ENCODE measurements at regions not wholly inside any gene's neighbourhood (a gene's known extent, or its start where the extent isn't known, plus 50 kb on each side); places are given as distances from the start of the nearest gene placed in this dataset.
"Not testable (repeated sequence)": the region's sequence is repeated elsewhere in the genome, so short reads cannot be mapped to it uniquely, and the experiment has no call there.

DNA sequence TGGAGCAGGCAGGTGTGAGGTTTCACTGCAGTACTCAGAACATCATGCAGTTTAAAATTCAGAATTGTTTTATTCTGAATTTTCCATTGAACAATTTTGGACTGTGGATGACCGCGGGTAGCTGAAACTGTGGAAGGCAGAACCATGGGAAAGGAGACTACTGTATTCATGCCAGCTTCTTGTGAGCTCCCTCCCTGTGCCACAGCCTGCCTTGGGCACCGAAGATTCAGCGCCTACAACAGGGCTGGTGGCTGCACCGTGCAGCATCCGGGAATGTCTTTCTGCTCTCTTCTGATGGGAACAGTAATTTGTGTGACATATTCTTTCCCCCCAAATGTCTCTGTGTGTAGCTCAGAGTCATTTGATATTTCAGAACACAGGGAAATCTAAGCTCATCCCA is 118.5 kb upstream of the NKX1-1 start:
- DNase-seq (ENCODE audit: low read depth): no peak

DNA sequence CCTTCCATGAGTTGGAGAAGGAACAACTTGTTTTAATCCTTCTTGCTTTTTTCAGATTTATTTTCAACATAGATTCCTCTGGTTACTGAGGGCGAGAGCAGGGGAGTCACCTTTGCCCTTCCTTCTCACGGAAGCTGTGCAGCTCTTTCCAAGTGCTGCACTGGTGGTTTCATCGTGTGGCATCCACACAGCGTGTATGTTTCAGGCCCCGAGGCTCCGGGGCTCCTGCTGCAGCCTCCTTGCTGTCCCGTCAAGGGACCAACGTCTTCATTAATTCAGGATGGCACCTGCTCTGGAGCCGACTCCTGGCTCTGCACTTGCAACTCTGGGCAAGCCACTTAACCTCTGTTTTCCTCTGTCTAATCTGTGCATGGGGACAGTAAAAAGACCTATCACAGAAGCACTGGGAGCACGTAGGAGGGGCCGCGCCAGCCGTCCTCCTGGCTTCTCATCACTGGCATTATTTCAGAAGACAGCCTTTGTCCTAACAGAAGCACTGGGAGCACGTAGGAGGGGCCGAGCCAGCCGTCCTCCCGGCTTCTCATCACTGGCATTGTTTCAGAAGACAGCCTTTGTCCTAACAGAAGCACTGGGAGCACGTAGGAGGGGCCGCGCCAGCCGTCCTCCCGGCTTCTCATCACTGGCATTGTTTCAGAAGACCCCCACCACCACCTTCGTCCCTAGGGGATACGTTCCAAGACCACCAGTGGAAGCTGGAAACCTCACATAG is 117.8 kb upstream of the NKX1-1 start:
- no peak for DNase-seq (ENCODE audit: low read depth)

DNA sequence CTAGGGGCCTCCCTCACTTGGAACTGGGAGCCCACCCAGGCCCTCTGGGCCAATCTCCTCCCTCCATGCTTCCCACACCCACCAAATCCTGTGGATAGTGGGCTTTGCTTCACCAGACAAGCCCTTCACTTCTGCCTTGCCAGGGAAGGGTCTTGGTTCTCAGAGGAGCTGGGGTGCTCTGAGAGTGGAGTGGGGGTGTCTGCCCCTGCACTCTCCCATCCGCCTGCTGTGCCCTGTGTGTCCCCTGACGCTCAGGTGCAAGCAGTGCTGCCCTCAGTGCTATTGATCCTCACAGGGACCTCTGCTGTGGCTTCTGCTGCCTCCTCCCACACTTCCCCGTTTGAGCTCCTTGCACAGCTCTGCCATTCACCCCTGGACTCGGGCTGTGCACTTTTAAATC is 117.3 kb upstream of the NKX1-1 start:
- DNase-seq (ENCODE audit: low read depth): no peak

DNA sequence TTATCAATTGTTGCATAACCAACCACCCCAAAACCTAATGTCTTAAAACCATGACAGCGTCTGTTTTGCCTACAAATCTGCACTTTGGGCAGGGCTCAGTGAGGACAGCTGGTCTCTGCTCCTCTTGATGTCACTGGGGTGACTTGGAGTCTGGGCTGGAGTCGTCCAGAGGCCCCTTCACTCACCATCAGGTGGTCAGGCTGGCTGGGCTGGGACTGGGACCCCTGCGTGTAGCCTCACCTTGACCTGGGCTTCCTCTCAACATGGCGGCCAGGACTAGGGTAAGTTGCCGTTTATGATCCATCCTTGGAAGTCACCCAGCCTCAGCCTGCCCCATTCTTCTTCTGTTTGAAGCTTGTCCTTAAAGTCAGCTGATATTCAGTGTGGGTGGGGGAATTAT is 116.8 kb upstream of the NKX1-1 start:
- no peak for DNase-seq (ENCODE audit: low read depth)

DNA sequence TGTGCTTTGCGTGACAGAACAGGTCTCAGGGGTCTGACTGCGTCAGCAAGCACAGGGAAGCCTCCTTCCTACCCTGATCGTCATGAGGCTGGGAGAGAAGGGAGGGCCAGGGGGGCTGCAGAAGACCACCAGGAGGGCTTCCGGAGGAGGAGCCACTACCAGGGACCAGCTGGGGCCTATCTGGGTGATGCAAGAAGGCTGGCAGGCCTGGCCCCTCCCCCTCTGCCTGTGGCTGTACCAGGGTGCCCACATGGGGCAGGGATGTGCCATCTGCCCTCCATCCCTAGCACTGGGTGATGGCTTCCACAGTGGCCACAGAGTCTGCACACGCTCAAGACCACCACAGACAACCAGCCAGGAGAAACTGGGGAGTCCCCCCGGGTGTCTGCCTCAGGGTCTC is 116.4 kb upstream of the NKX1-1 start:
- DNase-seq (ENCODE audit: low read depth): no peak

DNA sequence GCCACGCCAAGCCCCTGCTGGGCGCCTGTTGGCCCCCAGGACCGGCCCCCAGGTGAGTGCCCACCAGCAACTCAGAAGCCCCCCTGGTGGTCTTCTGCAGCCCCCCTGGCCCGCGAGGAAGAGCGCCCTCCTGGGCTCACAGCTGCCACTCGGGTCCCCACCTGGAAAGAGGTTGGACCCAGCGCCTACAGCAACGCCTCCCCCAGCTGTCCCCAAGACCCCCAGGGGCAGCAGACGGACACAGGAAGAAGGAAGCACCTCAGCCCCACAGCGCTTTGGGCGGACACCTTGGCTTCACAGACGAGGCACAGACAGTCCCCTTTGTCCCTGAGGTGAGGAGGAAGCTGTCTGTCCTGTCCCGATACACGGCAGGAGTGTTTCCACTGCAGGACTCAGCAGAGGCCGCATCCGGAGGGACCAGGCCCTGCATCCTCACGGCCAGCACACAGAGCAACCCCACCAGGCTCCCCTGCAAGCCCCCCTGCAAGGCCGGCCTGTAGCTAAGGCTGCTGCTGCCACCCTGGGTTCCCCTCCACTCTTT is 115.6 kb upstream of the NKX1-1 start:
- DNase-seq (ENCODE audit: low read depth): no peak

DNA sequence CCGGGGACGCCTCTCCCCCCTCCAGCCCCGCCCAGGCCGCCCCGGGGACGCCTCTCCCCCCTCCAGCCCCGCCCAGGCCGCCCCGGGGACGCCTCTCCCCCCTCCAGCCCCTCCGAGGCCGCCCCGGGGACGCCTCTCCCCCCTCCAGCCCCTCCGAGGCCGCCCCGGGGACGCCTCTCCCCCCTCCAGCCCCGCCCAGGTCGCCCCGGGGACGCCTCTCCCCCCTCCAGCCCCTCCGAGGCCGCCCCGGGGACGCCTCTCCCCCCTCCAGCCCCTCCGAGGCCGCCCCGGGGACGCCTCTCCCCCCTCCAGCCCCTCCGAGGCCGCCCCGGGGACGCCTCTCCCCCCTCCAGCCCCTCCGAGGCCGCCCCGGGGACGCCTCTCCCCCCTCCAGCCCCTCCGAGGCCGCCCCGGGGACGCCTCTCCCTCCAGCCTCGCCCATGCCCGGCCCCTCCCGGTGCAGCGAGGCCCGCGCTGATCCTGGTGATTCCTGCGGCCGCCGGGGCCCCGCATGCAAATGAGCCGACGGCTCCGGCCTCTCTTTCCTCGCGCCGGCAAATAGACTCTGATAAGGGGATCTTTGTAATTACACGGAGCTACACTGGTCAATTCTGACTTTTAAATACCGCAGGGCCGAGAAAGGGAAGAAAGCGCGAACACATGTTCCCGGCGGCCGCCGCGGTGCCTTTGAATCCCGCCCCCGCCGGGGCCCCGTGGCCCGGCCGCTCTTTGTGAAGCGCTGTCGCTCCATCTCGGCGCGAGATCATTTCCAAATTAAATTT is 114.7 kb upstream of the NKX1-1 start:
- not testable (repeated sequence) for DNase-seq (ENCODE audit: low read depth)

DNA sequence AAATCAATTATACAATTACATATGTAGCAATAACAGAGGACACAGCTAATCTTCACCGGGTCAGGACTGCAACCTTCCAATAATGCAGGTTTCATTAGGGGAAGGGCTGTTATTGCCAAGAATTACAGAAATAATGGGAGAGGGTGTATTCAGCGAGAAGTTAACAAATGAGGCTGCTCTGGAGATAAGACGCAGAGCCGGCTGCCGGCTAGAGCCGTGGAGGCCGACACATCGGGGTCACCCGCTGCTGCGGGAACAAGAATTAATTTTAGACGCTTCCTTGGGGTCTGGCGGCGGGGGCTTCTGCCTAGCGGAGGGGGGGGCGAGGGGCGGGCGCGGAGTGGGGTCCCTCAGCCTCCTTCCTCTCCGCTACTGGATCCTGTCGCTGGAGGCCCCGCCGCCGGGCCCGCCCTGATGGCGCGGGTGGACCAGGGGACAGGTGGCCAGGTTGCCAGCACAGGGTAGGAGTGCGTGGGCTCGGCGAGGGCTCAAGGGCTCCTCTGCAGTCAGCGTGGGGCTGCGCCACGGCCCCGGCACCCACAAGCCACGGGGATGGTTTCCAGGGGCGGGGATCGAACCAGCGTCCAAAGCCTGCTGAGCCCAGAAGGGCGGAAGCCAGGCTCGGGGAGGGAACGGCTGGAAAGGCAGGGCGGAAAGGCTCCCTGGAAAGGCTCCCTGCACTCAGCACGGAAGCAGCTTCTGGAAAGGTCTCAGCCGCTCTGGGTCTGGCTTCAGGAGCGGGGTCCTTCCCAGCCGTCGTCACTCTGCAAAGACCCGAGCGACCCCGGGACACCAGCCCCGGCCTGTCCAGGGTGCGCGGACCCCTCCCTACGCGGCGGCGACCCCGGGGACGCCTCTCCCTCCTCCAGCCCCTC is 113.8 kb upstream of the NKX1-1 start:
- DNase-seq (ENCODE audit: low read depth): no peak

DNA sequence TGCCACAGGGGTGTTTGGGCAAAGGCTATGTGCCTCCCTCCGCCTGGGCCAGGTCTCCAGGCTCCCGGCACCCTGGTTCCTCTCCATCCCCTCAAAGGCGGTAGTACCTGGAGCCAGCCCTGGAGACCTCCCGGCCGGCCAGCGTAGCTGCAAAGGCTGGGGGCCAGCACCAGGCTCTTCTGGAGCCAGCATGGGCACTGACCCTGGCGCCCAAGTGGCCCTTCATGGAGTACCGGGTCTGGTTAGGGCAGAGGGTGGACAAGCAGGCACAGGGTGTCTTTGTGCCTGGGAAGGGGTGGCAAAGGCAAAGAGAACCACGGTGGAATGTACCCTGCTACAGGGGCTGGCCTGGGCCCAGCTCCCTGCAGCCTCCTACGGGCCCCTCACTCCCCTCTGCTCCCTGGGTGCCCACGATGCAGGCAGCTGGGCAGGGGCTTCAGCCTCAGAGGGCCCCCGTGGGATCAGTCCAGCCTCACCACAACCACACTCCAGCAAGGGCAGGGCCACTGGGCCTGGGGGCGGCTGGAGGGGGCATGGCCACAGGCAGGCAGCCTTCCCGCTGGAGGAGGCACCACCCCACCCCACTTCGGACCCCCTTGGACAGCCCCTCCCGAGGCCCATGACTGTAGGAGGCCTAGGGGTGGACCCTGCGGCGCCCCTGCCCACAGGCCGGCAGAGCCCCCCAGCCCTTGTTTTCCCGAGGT is 112.9 kb upstream of the NKX1-1 start:
- no peak for DNase-seq (ENCODE audit: low read depth)

DNA sequence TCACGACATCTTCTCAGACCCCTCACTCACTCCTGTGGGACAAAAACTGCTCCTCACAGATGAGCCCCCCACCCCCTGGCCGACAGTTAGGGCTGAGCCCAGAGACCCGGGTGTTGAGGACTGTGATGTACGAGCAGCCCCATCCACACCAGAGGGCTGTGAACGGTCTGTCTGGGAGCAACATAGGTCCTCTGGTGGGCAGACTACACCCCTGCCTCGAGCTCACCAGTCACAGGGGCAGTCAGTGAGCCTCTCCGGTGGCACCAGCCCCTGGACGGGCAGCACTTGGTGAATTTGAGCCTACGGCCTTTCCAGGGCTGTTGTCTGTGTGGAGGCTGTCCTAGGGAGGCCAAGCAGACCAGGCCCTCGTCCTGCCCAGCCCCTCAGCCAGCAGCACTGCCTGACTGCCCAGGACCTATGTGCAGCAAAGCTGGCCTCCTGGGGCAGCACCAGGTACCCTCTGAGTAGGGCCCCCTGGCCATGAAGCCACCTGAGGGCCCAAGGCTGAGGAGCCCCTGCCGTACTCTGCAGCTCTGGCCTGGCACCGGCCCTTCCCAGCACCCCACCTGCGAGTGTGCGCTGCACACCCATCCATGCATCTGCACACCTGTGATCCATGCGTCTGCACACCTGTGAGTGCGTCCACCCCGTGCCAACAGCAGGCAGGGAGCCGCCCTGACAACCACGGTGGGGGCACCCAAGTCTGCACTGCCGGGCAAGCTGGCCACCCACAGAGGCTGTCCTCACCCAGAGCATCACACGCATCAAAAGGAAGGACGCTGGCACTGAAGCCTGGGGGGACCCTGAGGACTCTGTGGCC is 111.6 kb upstream of the NKX1-1 start:
- no peak for DNase-seq (ENCODE audit: low read depth)

DNA sequence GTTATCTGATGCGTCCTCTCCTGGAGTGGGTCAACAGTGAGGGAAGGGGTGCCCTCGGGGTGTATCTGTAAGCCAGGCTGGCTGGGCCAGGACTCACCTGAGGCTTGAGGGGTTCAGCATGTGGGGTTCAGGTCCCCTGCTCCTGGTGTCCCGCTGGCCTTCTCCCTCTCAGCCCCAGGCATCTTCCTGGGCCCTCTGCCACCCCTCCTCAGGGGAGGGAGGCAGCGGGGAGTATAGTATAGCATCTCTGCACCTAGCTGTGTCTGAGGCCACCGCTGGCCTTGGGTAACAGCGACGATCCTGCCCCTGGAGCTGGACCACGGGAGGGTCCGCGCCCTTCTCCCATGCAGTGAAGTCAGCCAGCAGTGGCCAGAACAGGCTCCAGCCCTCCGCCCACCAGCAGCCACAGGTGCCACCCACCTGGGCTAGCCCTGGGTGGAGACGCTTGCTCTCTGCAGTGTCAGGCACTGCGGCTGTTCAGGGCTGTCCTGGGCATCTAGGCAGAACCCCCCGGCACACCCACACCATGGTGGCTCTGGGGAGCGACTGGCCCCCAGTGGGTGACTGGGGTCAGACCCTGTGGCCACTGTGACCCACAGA is 110.7 kb upstream of the NKX1-1 start:
- DNase-seq (ENCODE audit: low read depth): no peak

DNA sequence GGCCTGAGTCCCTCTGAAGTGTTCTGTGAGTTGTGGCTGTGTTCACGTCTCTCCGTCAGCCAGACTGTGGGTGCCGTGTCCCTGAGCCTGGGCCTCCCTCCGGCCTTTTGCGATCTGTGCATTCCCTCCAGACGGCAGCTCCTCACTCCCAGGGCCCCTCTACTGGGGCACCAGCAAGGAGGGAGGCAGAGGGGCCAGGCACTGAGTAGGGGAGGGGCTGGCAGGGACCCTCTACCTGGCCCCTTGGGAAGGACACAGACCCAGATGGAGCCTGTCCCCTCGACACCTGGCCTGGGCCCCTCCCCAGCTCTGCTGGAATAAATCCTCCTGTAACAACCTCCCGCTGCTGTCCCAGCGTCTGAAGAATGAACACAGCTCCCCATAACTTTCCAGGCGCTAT is 110.0 kb upstream of the NKX1-1 start:
- DNase-seq (ENCODE audit: low read depth): no peak

DNA sequence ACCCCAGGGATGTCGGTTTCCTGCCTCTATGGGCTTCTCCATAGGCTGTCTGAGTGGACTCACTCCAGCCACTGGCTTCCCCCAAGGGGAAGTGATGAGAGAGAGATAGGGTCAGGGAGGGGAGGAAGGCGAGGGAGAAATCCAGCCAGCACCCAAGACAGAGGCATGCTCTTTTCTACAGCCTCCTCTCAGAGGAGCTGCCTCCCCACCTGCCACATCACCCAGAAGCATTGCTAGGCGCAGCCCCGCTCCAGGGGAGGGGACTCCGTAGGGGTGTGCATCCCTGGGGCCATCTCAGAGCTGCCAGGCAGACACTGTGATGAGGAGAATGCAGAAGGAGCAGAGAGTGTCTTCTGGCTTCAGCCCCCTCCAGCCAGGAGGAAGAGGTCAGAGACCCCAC is 109.5 kb upstream of the NKX1-1 start:
- DNase-seq (ENCODE audit: low read depth): no peak

DNA sequence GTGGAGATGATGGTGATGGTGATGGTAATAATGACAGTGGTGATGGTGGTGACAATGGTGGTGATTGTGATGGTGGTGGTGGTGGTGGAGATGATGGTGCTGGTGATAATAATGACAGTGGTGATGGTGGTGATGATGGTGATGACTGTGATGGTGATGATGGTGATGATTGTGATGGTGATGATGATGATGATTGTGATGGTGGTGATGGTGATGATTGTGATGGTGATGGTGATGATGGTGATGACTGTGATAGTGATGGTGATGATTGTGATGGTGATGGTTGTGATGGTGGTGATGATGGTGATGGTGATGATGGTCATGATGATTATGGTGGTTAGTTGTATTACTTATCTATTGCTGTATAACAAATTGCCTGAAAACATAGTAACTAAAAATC is 108.9 kb upstream of the NKX1-1 start:
- no peak for DNase-seq (ENCODE audit: low read depth)

DNA sequence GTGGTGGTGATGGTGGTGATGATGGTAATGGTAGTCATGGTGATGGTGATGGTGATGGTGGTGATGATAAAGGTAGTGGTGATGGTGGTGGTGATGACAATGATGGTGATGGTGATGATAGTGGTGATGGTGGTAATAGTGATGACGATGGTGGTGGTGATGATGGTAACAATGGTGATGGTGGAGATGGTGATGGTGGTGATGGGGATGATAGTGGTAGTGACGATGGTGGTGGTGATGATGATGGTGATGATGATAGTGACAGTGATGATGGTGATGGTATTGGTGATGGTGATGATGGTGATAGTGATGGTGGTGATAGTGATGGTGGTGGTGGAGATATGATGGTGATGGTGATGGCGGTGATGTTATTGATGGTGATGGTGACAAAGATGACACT is 108.4 kb upstream of the NKX1-1 start:
- DNase-seq (ENCODE audit: low read depth): no peak

DNA sequence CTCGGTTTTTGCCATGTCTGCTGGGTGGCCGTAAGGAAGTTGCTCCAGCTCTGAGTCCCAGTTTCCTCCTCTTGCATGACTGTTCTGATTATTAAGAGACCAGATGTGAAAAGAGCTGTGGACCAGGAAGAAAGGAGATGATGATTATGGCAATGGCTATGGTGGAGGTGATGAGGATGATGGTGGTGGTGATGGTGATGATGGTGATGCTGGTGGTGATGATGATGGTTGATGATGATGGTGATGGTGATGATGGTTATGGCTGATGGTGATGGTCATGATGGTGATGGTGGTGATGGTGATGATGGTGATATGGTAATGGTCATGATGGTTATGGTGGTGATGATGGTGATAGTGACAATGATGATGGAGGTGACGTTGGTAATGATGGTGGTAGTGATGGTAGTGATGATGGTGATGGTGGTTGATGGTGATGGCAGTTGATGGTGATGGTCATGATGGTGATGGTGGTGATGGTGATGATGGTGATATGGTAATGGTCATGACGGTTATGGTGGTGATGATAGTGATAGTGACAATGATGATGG is 107.8 kb upstream of the NKX1-1 start:
- no peak for DNase-seq (ENCODE audit: low read depth)

DNA sequence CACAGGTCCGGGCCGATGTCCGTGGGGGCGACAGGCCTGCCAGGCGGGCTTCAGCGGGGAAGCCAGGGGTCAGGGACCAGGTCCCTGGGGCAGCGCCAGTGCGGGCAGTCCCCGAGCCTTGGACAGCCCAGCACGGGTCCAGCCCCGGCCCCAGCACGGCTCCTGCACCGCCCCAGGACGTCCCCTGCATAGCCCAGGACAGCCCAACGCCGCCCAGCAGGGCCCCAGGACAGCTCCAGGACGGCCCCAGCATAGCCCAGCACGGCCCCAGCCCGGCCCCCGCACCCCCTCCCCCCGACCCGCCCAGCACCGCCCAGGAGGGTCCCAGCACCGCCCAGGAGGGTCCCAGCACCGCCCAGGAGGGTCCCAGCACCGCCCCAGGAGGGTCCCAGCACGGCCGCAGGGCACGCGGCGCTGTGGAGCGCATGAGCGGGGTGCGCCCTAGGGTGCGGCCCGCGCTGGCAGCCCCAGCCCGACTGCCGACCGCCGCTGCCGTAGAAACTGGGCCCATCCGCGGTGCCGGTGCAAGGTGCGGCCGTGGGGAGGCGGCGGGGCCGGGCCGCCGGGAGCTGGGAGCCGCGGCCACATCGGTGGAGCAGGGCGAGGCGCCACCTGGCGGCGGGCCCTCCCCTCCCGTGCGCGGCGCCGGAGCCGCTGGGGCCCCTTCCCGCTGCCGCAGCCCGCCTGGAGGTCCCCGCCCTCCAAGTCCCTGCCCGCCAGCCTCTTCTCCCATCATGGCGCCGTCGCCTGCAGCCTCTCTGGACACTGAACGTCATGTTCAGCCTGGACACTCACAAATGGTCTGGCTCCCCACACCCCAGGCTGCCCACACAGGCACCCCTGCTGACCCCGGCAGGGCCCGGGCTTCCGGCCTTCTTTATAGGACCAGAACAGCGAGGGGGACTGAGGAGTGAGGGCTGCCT is 106.8 kb upstream of the NKX1-1 start:
- DNase-seq (ENCODE audit: low read depth): no peak

DNA sequence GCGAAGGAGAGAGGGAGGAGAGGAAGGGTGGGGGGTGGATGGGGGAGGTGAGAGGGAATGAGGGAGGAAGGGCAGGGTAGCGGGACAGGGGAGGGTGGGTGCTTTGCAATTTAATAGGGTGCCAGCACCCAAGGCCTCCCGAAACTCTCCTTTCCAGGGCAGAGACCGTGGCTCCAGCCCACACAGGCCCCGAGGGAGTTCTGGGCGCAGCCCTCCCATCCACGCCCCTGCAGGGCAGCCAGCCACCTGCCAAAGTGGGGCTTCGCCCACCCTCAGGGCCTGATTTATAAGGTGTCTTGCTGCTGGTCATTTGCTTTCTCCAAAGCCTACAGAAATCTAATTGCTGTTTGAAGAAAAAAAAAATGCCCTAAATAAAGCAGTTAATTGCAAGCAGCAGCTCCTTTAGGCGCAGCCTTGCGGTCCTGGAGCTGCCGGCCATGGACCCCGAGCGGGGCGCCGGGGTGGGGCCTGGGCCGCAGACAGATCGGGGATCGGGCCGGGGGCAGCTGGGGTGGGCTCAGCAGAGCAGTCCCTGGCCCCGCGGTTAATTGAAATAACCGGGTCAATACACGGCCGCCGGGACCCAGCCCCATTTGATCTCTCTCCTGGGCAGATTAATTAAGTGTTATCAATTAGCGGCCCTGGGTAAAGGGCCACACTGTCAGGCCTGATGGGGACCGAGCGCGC is 106.0 kb upstream of the NKX1-1 start:
- no peak for DNase-seq (ENCODE audit: low read depth)
